ENCODE measurements at regions not wholly inside any gene's neighbourhood (a gene's known extent, or its start where the extent isn't known, plus 50 kb on each side); places are given as distances from the start of the nearest gene placed in this dataset.

GRCh38 chr4:10746371-10747171 is 62.0 kb upstream of the CLNK start:
- TF ChIP-seq CTCF (IDR thresholded peaks at IDR 0.05; ENCODE audit: borderline replicate concordance, extremely low read depth, insufficient read depth) = no peak
- Histone ChIP-seq H3K27ac (ENCODE audit: low read depth in 2 of 2, low read length in 2 of 2) (no peak overlapping the region), H3K9ac (ENCODE audit: low read length in 3 of 3) (no peak overlapping the region), H3K36me3 (ENCODE audit: control insufficient read depth in 2 of 3, insufficient read depth in 3 of 3, low read length in 3 of 3) (no peaks in the 10 kb centered on the region), H3K27me3 (ENCODE audit: control insufficient read depth, insufficient read depth, low read length) (no peaks in the 10 kb centered on the region), H3K4me1 (ENCODE audit: control insufficient read depth in 2 of 3, insufficient read depth in 2 of 3, low read depth in 1 of 3, low read length in 3 of 3) (no peaks in the 10 kb centered on the region), H3K4me3 (ENCODE audit: low read length in 3 of 3) (no peak overlapping the region), H3K9me3 (ENCODE audit: control insufficient read depth in 2 of 3, insufficient read depth in 1 of 3, low read length in 3 of 3) (no peaks in the 10 kb centered on the region)
- DNase-seq (peak in 2 of 5 donors; percentile 16 to 50), FAIRE-seq (no peak)
- intact Hi-C loops (cut with DNase I) = no loop called here

GRCh38 chr4:10743357-10743756 is 58.8 kb upstream of the CLNK start:
- no peaks in the 10 kb centered on the region for H3K36me3 ChIP-seq (ENCODE audit: control insufficient read depth in 2 of 3, insufficient read depth in 3 of 3, low read length in 3 of 3)
- H3K4me1 ChIP-seq (ENCODE audit: control insufficient read depth in 2 of 3, insufficient read depth in 2 of 3, low read depth in 1 of 3, low read length in 3 of 3) = no peaks in the 10 kb centered on the region
- H3K27ac ChIP-seq (ENCODE audit: low read depth in 2 of 2, low read length in 2 of 2) = no peak overlapping the region
- no peaks in the 10 kb centered on the region for H3K9me3 ChIP-seq (ENCODE audit: control insufficient read depth in 2 of 3, insufficient read depth in 1 of 3, low read length in 3 of 3)
- FAIRE-seq (no peak), DNase-seq (no peak)
- intact Hi-C loops (cut with DNase I) = no loop called here
- H3K9ac ChIP-seq (ENCODE audit: low read length in 3 of 3) = no peak overlapping the region
- H3K27me3 ChIP-seq (ENCODE audit: control insufficient read depth, insufficient read depth, low read length) = no peaks in the 10 kb centered on the region
- TF ChIP-seq CTCF (IDR thresholded peaks at IDR 0.05; ENCODE audit: borderline replicate concordance, extremely low read depth, insufficient read depth) = no peak
- no peak overlapping the region for H3K4me3 ChIP-seq (ENCODE audit: low read length in 3 of 3)

GRCh38 chr4:10741961-10742699 is 57.6 kb upstream of the CLNK start:
- Histone ChIP-seq H3K4me3 (ENCODE audit: low read length in 3 of 3) (no peak overlapping the region), H3K9ac (ENCODE audit: low read length in 3 of 3) (no peak overlapping the region), H3K36me3 (ENCODE audit: control insufficient read depth in 2 of 3, insufficient read depth in 3 of 3, low read length in 3 of 3) (no peaks in the 10 kb centered on the region), H3K27me3 (ENCODE audit: control insufficient read depth, insufficient read depth, low read length) (no peaks in the 10 kb centered on the region), H3K9me3 (ENCODE audit: control insufficient read depth in 2 of 3, insufficient read depth in 1 of 3, low read length in 3 of 3) (no peaks in the 10 kb centered on the region), H3K27ac (ENCODE audit: low read depth in 2 of 2, low read length in 2 of 2) (no peak overlapping the region), H3K4me1 (ENCODE audit: control insufficient read depth in 2 of 3, insufficient read depth in 2 of 3, low read depth in 1 of 3, low read length in 3 of 3) (no peaks in the 10 kb centered on the region)
- DNase-seq = no peak
- TF ChIP-seq CTCF (IDR thresholded peaks at IDR 0.05; ENCODE audit: borderline replicate concordance, extremely low read depth, insufficient read depth) = no peak
- FAIRE-seq = no peak
- intact Hi-C loops (cut with DNase I) = no loop called here

Data from kidney (tissue), 13 donors.